HG02885 (cell line): ENCODE measurements at regions not wholly inside any gene's neighbourhood (a gene's known extent, or its start where the extent isn't known, plus 50 kb on each side); places are given as distances from the start of the nearest gene placed in this dataset.
A peak's percentile ranks its signal among the peaks of the same experiment; 100 is the strongest.

ENCODE experiments used
- ATAC-seq: cut with Tn5 transposase; IDR thresholded peaks from one replicate; pipeline ENCODE4 v1.9.1; 2021; ENCODE audit warnings: mild to moderate bottlenecking; ENCODE audit not compliant: unreplicated experiment, poor library complexity

GRCh38 chr1:113217447-113218208, 144.6 kb downstream of the LRIG2 start:
- ATAC-seq = no peak

DNA sequence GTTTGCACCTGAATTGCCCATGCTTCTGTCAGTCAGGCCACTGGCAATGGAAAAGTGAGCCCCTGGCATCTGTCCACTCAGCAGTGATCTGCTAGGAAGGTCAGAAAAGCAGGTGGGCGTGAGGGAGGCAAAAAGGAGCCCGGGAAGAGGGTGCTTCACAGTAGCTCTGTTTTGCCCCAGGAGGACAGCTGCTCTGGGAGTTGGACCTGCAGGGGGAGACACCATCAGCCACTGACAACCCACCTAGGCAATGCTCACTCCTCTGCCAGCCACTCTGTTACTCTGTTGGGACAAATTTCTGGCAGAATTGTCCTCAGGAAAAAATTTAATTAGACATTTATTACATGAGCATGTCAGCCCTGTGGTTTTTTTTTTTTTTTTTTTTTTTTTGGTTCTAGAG, 146.4 kb downstream of the LRIG2 start:
- ATAC-seq = no peak

- no peak for ATAC-seq
These were observed 146.8 kb downstream of the LRIG2 start for GRCh38 chr1:113219828-113220227.

DNA sequence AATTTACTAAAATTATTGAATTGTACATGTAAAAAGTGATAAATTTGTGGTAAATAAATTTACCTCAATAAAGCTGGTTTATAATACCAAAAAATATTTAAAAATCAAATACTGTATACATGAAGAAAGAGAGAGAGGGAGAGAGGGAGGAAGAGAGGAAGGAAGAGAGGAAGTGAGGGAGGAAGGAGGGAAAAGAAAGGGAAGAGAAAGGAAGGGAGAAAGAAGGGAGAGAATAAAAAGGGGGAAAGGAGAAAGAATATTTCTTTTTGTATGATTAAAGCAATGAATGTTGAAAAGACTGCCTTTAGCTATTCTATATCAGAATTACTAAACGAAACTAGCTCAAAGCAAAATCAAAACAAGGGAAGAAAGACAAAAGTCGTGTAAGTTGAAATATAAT, 150.0 kb downstream of the LRIG2 start:
- ATAC-seq = no peak

- no peak for ATAC-seq
These were observed 150.5 kb downstream of the LRIG2 start for GRCh38 chr1:113223546-113223945.

DNA sequence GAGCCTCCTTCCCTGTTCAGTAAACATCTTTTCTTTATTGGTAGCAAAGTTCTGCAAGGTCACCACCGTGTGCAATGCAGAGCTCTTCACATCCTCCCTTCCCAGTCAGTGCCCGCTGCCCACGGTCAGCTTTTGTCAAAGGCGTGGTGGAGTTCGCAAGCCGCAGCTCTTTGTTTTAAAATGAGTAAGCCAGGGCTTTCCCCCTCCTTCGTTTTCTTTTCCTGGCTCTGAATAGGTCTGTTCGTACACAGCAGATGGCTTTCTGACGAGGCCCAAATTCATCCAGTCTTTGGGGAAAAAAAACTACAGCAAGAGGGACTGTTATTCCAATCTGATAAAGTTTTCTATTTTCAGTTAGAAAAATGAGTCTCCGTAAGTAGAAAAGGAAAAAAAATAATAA, 153.2 kb downstream of the LRIG2 start:
- ATAC-seq = peak; percentile 85

DNA sequence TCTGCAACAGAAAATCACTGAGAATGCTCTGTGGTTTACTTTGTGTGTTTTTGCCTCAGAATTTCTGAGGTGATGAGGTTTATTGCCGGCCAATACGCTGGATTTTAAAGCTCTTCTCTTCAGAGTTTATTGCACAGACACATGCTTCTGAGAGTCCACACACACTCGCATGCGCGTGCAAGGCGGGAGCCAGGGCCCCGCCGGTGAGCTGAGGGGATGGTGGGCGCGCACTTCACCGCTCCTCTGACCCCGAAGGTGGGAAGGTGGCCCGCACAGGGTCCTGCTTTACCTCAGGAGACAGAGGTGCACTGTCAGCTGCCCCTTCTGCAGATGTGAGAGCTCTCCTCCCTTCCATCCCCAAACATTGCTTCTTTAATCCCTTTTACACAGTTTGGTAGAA, 158.4 kb upstream of the MAGI3 start:
- no peak for ATAC-seq

DNA sequence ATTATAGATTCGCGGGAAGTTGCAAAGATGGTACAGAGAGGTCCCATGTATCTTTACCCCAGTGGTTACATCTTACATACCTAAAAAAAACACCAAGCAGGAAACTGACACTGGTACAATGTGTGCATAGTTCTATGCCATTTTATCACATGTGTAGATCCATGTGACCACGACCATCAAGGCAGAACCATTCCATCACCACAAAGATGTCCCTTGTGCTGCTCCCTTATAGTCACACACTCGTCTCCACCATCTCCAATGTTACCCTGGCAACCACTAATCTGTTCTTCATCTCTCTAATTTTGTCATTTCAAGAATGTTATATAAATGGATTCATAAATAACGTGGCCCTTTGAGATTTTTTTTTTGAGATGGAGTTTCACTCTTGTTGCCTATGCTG, 156.9 kb upstream of the MAGI3 start:
- no peak for ATAC-seq

GRCh38 chr1:113241237-113241636, 149.1 kb upstream of the MAGI3 start:
- no peak for ATAC-seq

DNA sequence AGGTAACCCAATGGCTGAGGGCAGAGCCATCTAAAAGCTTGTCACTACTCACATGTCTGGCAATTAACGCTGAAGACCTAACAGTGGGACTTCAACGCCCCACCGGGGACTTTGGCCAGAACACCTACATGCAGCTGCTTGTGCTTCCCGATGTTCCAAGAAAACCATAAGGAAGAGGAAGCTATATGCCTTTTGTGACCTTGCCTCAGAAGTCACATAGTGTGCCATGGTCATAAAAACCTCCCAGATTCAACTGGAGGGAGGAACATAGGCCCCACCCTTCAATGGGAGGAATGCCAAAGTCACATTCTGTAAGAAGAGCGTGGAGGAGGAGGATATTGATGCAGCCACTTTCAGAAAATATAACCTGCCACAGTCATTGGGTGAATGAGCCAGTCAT, 147.8 kb upstream of the MAGI3 start:
- no peak for ATAC-seq

GRCh38 chr1:113243529-113243928, 146.8 kb upstream of the MAGI3 start:
- no peak for ATAC-seq

- ATAC-seq = no peak
These were observed 146.0 kb upstream of the MAGI3 start for GRCh38 chr1:113244112-113244820.

- ATAC-seq = no peak
These were observed 145.1 kb upstream of the MAGI3 start for GRCh38 chr1:113245252-113245651.

GRCh38 chr1:113246929-113247328, 143.4 kb upstream of the MAGI3 start:
- no peak for ATAC-seq

DNA sequence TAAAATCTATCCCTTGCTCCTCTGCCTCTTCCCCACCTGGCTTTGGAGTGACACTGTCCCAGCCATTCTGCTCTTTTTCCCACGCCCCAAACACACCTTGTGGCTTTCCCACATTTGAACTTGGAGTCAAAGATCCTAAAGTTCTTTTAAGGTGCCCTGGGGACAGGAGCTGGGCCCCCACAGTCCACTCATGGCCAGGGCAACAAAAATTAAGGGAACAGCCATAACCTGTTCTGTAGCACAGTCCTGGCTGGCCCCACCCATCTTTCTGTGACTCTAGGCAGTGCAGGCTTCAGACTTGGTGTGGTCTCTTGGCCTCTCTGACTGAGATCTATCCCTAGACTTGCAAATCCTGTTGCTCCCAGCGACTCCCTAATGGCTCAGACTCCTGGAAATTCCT, 143.0 kb upstream of the MAGI3 start:
- no peak for ATAC-seq

- ATAC-seq = no peak
These were observed 142.5 kb upstream of the MAGI3 start for GRCh38 chr1:113247782-113248181.

DNA sequence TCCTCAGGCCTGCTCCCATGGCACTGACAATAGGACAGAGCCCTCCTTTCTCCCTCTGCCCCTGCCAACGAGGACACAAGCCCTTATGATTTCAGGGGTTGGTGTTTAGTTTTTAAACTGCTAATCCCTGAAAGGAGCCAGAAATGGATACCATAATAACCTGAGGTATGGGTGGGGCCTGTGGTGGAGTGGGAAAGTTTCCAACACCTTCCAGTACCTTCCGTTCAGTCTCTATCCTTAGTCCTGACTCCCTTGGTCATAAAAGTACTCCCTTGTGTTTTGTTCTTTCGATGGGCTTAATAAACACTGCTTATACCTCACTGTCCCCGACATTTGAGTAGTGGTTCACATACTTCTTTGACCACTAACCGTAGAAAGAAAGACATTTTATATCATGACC, 141.8 kb upstream of the MAGI3 start:
- ATAC-seq = no peak

DNA sequence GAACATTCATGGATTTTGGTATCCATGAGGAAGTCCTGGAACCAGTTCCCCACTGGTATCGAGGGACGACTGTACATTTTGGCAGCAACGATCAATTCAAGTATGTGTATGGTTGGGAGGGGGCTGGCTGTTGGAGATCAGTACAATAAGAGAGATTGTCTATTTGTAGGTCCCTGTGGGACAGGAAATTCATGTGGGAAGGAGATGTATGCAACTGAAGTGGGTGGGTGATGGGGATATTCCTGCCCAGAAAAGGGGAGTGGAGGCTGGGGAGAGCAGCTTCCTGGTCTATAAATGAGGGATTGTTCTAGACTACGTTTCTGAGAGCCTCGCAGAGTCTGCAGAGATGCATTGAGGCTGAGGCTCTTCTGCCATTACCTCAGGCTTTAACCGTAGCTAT, 140.2 kb upstream of the MAGI3 start:
- ATAC-seq = no peak

DNA sequence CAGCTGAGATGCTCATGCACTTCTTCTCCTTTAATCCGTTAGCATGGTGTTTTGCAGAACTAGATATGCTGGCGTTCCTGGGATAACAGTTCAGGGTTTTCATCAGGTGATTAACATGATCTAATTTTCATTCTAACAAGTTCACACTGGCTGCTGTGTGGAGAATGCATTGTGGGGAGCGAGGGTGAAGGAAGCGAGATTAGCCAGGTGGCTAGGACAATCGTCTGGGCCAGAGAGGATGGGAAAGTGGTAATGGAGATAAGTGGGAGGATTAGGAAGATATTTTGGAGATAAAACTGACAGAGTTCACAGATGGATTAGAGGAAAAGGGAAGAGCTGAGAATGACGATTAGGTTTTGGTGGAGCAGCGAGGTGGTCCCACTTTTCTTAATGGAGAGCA, 138.1 kb upstream of the MAGI3 start:
- ATAC-seq = no peak

DNA sequence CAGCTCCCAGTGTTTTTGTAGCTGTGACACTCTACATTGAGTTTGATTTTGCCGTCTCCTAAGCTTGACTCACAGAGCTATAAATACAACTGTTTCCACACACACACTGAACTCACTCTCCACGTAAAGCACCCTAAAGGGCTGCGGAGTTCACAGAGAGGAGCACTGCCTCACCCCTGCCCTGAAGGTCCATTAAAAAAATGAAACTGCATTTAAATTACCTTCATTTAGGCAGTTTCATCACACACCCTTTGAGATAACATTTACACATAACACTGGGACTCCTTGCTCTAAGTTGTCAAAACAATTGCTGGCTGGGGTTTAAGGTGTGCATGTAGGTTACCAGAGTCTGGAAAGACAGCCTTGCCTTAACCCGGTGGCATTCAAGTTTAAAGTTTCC, 137.1 kb upstream of the MAGI3 start:
- no peak for ATAC-seq

DNA sequence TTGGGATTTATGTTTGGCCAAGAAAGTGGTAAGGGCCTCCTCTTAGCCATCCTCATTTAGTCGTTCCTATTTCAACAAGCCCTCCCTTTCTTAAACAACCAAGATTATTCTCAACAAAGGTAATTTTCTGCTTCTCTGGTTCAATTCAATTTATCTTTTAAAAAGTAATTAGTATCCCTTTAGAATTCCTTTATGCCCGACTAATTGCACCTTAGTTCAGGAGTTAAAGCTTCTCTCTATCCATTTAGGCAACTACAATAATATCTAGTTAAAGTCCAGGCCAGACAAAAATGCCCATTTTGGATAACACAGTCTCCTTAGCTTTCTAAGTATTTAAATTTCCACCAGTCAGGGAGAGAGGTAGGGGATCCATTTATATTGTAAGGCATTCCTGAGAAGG, 136.7 kb upstream of the MAGI3 start:
- no peak for ATAC-seq
